Transverse colon (tissue), 3 donors: ENCODE measurements at regions not wholly inside any gene's neighbourhood (a gene's known extent, or its start where the extent isn't known, plus 50 kb on each side); places are given as distances from the start of the nearest gene placed in this dataset.

Experiments
- POLR2A ChIP-seq: fragments of 450-650 bp; IDR thresholded peaks from one replicate; pipeline ENCODE4 v1.6.1; 2016; ENCODE audit warnings: antibody characterized with exemption, mild to moderate bottlenecking, moderate library complexity
- TF ChIP-seq, protein P1 (sequence below), 5 experiments: fragments of 200-600 bp in 3 of 5; fragments of 450-650 bp in 2 of 5; sonication (generic) in 3 of 5; IDR thresholded peaks; 1 replicate in 2 of 5; 2 replicates in 3 of 5; pipeline ENCODE4 v1.5.1; 2016 to 2017; ENCODE audit warnings: antibody characterized with exemption in 5 of 5, inconsistent platforms in 3 of 5, mild to moderate bottlenecking in 2 of 5, moderate library complexity in 1 of 5

DNA sequence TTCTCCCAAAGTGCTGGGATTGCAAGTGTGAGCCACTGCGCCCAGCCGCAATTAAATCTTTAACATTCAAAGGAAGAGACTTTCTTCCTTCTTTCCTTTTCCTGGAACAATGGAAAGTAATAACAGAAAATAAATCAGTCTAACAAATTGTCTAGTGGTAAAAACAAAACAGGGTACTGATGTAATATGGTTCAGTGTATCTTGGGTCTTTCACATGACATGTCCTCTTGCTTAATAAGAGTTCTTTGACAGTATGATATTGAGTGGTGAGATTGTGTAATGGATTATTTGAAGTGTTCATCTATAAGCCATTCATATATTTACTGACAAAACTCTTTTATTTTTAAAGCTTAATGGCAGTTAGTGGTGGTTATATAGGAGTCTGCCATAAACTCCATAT is 256.6 kb downstream of the SPRY1 start:
- TF ChIP-seq, protein P1, sequence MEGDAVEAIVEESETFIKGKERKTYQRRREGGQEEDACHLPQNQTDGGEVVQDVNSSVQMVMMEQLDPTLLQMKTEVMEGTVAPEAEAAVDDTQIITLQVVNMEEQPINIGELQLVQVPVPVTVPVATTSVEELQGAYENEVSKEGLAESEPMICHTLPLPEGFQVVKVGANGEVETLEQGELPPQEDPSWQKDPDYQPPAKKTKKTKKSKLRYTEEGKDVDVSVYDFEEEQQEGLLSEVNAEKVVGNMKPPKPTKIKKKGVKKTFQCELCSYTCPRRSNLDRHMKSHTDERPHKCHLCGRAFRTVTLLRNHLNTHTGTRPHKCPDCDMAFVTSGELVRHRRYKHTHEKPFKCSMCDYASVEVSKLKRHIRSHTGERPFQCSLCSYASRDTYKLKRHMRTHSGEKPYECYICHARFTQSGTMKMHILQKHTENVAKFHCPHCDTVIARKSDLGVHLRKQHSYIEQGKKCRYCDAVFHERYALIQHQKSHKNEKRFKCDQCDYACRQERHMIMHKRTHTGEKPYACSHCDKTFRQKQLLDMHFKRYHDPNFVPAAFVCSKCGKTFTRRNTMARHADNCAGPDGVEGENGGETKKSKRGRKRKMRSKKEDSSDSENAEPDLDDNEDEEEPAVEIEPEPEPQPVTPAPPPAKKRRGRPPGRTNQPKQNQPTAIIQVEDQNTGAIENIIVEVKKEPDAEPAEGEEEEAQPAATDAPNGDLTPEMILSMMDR (IDR thresholded peaks at IDR 0.05), result no peak
- TF ChIP-seq POLR2A, result no peak
